ENCODE measurements at regions not wholly inside any gene's neighbourhood (a gene's known extent, or its start where the extent isn't known, plus 50 kb on each side); places are given as distances from the start of the nearest gene placed in this dataset.
"Not testable (repeated sequence)": the region's sequence is repeated elsewhere in the genome, so short reads cannot be mapped to it uniquely, and the experiment has no call there.

- DNase-seq (ENCODE audit: low spot score): not testable (repeated sequence)
Measured at GRCh38 chr20:26120920-26121319, 424.3 kb upstream of the ZNF337 start.

GRCh38 chr20:26094498-26094897 is 397.8 kb upstream of the ZNF337 start:
- not testable (repeated sequence) for DNase-seq (ENCODE audit: low spot score)

- not testable (repeated sequence) for DNase-seq (ENCODE audit: low spot score)
Measured at GRCh38 chr20:26091921-26092320, 395.3 kb upstream of the ZNF337 start.

- not testable (repeated sequence) for DNase-seq (ENCODE audit: low spot score)
Measured at GRCh38 chr20:26086195-26086594, 389.5 kb upstream of the ZNF337 start.

- not testable (repeated sequence) for DNase-seq (ENCODE audit: low spot score)
Measured at GRCh38 chr20:26073972-26074371, 377.3 kb upstream of the ZNF337 start.

GRCh38 chr20:26059324-26059723 is 362.7 kb upstream of the ZNF337 start:
- DNase-seq (ENCODE audit: low spot score): not testable (repeated sequence)

- not testable (repeated sequence) for DNase-seq (ENCODE audit: low spot score)
Measured at GRCh38 chr20:26058446-26058845, 361.8 kb upstream of the ZNF337 start.

- DNase-seq (ENCODE audit: low spot score): not testable (repeated sequence)
Measured at GRCh38 chr20:26057135-26057752, 360.6 kb upstream of the ZNF337 start.

- DNase-seq (ENCODE audit: low spot score): not testable (repeated sequence)
Measured at GRCh38 chr20:26025792-26026191, 329.1 kb upstream of the ZNF337 start.

GRCh38 chr20:26010942-26011276 is 314.3 kb upstream of the ZNF337 start:
- not testable (repeated sequence) for DNase-seq (ENCODE audit: low spot score)

- DNase-seq (ENCODE audit: low spot score): not testable (repeated sequence)
Measured at GRCh38 chr20:26010224-26010941, 313.7 kb upstream of the ZNF337 start.

GRCh38 chr20:26009402-26010223 is 313.0 kb upstream of the ZNF337 start:
- not testable (repeated sequence) for DNase-seq (ENCODE audit: low spot score)

- not testable (repeated sequence) for DNase-seq (ENCODE audit: low spot score)
Measured at GRCh38 chr20:26008026-26008425, 311.4 kb upstream of the ZNF337 start.

- DNase-seq (ENCODE audit: low spot score): not testable (repeated sequence)
Measured at GRCh38 chr20:26006164-26006563, 309.5 kb upstream of the ZNF337 start.

GRCh38 chr20:26003959-26004358 is 307.3 kb upstream of the ZNF337 start:
- DNase-seq (ENCODE audit: low spot score): not testable (repeated sequence)

GRCh38 chr20:25997367-25998038 is 300.9 kb upstream of the ZNF337 start:
- not testable (repeated sequence) for DNase-seq (ENCODE audit: low spot score)

GRCh38 chr20:25992146-25992545 is 295.5 kb upstream of the ZNF337 start:
- DNase-seq (ENCODE audit: low spot score): no peak

GRCh38 chr20:25991756-25992130 is 295.1 kb upstream of the ZNF337 start:
- DNase-seq (ENCODE audit: low spot score): no peak

- no peak for DNase-seq (ENCODE audit: low spot score)
Measured at GRCh38 chr20:25991051-25991755, 294.6 kb upstream of the ZNF337 start.

GRCh38 chr20:25989686-25990085 is 293.0 kb upstream of the ZNF337 start:
- not testable (repeated sequence) for DNase-seq (ENCODE audit: low spot score)

GRCh38 chr20:25989196-25989595 is 292.5 kb upstream of the ZNF337 start:
- DNase-seq (ENCODE audit: low spot score): no peak

Measured in left forelimb (tissue), 1 donor.